ENCODE measurements at regions not wholly inside any gene's neighbourhood (a gene's known extent, or its start where the extent isn't known, plus 50 kb on each side); places are given as distances from the start of the nearest gene placed in this dataset.

- TF ChIP-seq CTCF (IDR thresholded peaks at IDR 0.05; ENCODE audit: low read length): no peak
- no peak for TF ChIP-seq EZH2phosphoT487 (IDR thresholded peaks at IDR 0.05; ENCODE audit: low read length)
- no peak for TF ChIP-seq EZH2 (optimal IDR thresholded peaks at IDR 0.05; ENCODE audit: low read depth, low read length)
Measured at GRCh38 chr19:32233885-32234284, 111.5 kb upstream of the ZNF507 start.

Data from MM.1S (cell line).